Left ventricle myocardium inferior (tissue), 1 donor: ENCODE measurements at regions not wholly inside any gene's neighbourhood (a gene's known extent, or its start where the extent isn't known, plus 50 kb on each side); places are given as distances from the start of the nearest gene placed in this dataset.

Experiments used
- DNase-seq: peaks from one replicate; pipeline ENCODE4 v3.0.0-alpha.2; 2020
- H3K27ac ChIP-seq: fragments of 200-600 bp; replicated peaks from 2 replicates; pipeline ENCODE4 v1.8.0; 2021
- H3K27me3 ChIP-seq: fragments of 200-600 bp; 2 replicates; pipeline ENCODE4 v1.8.0; 2021; ENCODE audit warnings: low read depth
- H3K36me3 ChIP-seq: fragments of 200-600 bp; 2 replicates; pipeline ENCODE4 v1.8.0; 2021
- H3K4me1 ChIP-seq: fragments of 200-600 bp; 2 replicates; pipeline ENCODE4 v1.8.0; 2021
- H3K4me3 ChIP-seq: fragments of 200-600 bp; 2 replicates; pipeline ENCODE4 v1.8.0; 2021; ENCODE audit warnings: mild to moderate bottlenecking, moderate library complexity
- H3K9me3 ChIP-seq: fragments of 200-600 bp; replicated peaks from 2 replicates; pipeline ENCODE4 v1.8.0; 2021
- CTCF ChIP-seq: fragments of 200-600 bp; IDR thresholded peaks from 2 replicates; pipeline ENCODE4 v1.8.0; 2021; ENCODE audit warnings: antibody characterized with exemption, mild to moderate bottlenecking, borderline replicate concordance
- intact Hi-C: fragments of 100-400 bp; cut with micrococcal nuclease; formaldehyde crosslinking; loops from one replicate; pipeline ENCODE4 v1.11.0; 2022
- donor health status: DM: no; HTN: yes; CAD: no; lungs with severe emphysema.

GRCh38 chr2:57075226-57075625 lies 891.4 kb downstream of the CCDC85A start:
- no peak for TF ChIP-seq CTCF
- H3K27me3 ChIP-seq: no peaks in the 10 kb centered on the region
- H3K27ac ChIP-seq: no peak overlapping the region
- H3K36me3 ChIP-seq: no peaks in the 10 kb centered on the region
- H3K9me3 ChIP-seq: no peaks in the 10 kb centered on the region
- H3K4me3 ChIP-seq: no peak overlapping the region
- intact Hi-C loops: no loop called here
- no peaks in the 10 kb centered on the region for H3K4me1 ChIP-seq
- no peak for DNase-seq

- intact Hi-C loops: no loop called here
- no peak for DNase-seq
- H3K4me1 ChIP-seq: no peaks in the 10 kb centered on the region
- no peaks in the 10 kb centered on the region for H3K27me3 ChIP-seq
- no peaks in the 10 kb centered on the region for H3K9me3 ChIP-seq
- no peaks in the 10 kb centered on the region for H3K36me3 ChIP-seq
- H3K4me3 ChIP-seq: no peak overlapping the region
- no peak overlapping the region for H3K27ac ChIP-seq
- no peak for TF ChIP-seq CTCF
Measured at GRCh38 chr2:57080035-57080434, 896.2 kb downstream of the CCDC85A start.

GRCh38 chr2:57084697-57085281 lies 901.0 kb downstream of the CCDC85A start:
- no peaks in the 10 kb centered on the region for H3K27me3 ChIP-seq
- H3K4me1 ChIP-seq: no peaks in the 10 kb centered on the region
- no peak for DNase-seq
- TF ChIP-seq CTCF: no peak
- no peaks in the 10 kb centered on the region for H3K9me3 ChIP-seq
- H3K4me3 ChIP-seq: no peak overlapping the region
- H3K36me3 ChIP-seq: no peaks in the 10 kb centered on the region
- no peak overlapping the region for H3K27ac ChIP-seq
- intact Hi-C loops: no loop called here

GRCh38 chr2:57093020-57093419 lies 909.2 kb downstream of the CCDC85A start:
- no peaks in the 10 kb centered on the region for H3K27me3 ChIP-seq
- no peaks in the 10 kb centered on the region for H3K36me3 ChIP-seq
- DNase-seq: no peak
- H3K9me3 ChIP-seq: peaks cover 47% of the 10 kb centered on the region
- H3K4me1 ChIP-seq: no peaks in the 10 kb centered on the region
- H3K4me3 ChIP-seq: no peak overlapping the region
- intact Hi-C loops: no loop called here
- no peak overlapping the region for H3K27ac ChIP-seq
- no peak for TF ChIP-seq CTCF

GRCh38 chr2:57097855-57098254 lies 914.1 kb downstream of the CCDC85A start:
- Histone ChIP-seq H3K27ac (no peak overlapping the region), H3K4me3 (no peak overlapping the region), H3K36me3 (no peaks in the 10 kb centered on the region), H3K9me3 (peaks cover 90% of the 10 kb centered on the region), H3K27me3 (no peaks in the 10 kb centered on the region), H3K4me1 (no peaks in the 10 kb centered on the region)
- no peak for TF ChIP-seq CTCF
- intact Hi-C loops: no loop called here
- no peak for DNase-seq
